ENCODE measurements at regions not wholly inside any gene's neighbourhood (a gene's known extent, or its start where the extent isn't known, plus 50 kb on each side); places are given as distances from the start of the nearest gene placed in this dataset.

- no peak overlapping the region for H3K27ac ChIP-seq
- no peaks in the 10 kb centered on the region for H3K9me3 ChIP-seq
- no peak for DNase-seq (ENCODE audit: low spot score in 2 of 2)
- H3K4me3 ChIP-seq: no peak overlapping the region
- H3K27me3 ChIP-seq: no peaks in the 10 kb centered on the region
- TF ChIP-seq POLR2A (IDR thresholded peaks at IDR 0.05) (no peak), EP300 (IDR thresholded peaks at IDR 0.05) (no peak), CTCF (IDR thresholded peaks at IDR 0.05) (no peak), POLR2AphosphoS5 (IDR thresholded peaks at IDR 0.05) (no peak)
- WGBS: 64% methylated on average over 3 of the region's 3 CpGs
- H3K4me1 ChIP-seq: no peaks in the 10 kb centered on the region
- no peaks in the 10 kb centered on the region for H3K36me3 ChIP-seq
Measured at GRCh38 chr14:84390010-84390409, 1139.9 kb upstream of the FLRT2 start.

GRCh38 chr14:84397631-84398030 is 1132.3 kb upstream of the FLRT2 start:
- 81% methylated on average over 3 of the region's 3 CpGs for WGBS
- TF ChIP-seq CTCF (IDR thresholded peaks at IDR 0.05) (no peak), POLR2A (IDR thresholded peaks at IDR 0.05) (no peak), EP300 (IDR thresholded peaks at IDR 0.05) (no peak), POLR2AphosphoS5 (IDR thresholded peaks at IDR 0.05) (no peak)
- H3K36me3 ChIP-seq: no peaks in the 10 kb centered on the region

GRCh38 chr14:84399296-84399910 is 1130.5 kb upstream of the FLRT2 start:
- Histone ChIP-seq H3K27ac (no peak overlapping the region), H3K27me3 (no peaks in the 10 kb centered on the region), H3K9me3 (no peaks in the 10 kb centered on the region), H3K36me3 (no peaks in the 10 kb centered on the region), H3K4me3 (no peak overlapping the region), H3K4me1 (no peaks in the 10 kb centered on the region)
- 97% methylated on average over 41 of the region's 62 CpGs for WGBS
- DNase-seq (ENCODE audit: low spot score in 2 of 2): no peak
- TF ChIP-seq CTCF (IDR thresholded peaks at IDR 0.05): no peak
- no peak for TF ChIP-seq POLR2AphosphoS5 (IDR thresholded peaks at IDR 0.05)

More at GRCh38 chr14:84397631-84398030, 1132.3 kb upstream of the FLRT2 start:
- H3K27me3 ChIP-seq: no peaks in the 10 kb centered on the region
- H3K4me1 ChIP-seq: no peaks in the 10 kb centered on the region
- H3K27ac ChIP-seq: no peak overlapping the region
- no peaks in the 10 kb centered on the region for H3K9me3 ChIP-seq
- no peak for DNase-seq (ENCODE audit: low spot score in 2 of 2)
- no peak overlapping the region for H3K4me3 ChIP-seq

GRCh38 chr14:84401631-84402030 is 1128.3 kb upstream of the FLRT2 start:
- Histone ChIP-seq H3K36me3 (no peaks in the 10 kb centered on the region), H3K27me3 (no peaks in the 10 kb centered on the region), H3K4me1 (no peaks in the 10 kb centered on the region), H3K9me3 (no peaks in the 10 kb centered on the region), H3K4me3 (no peak overlapping the region), H3K27ac (no peak overlapping the region)
- TF ChIP-seq POLR2A (IDR thresholded peaks at IDR 0.05): no peak
- no peak for TF ChIP-seq CTCF (IDR thresholded peaks at IDR 0.05)
- no peak for TF ChIP-seq POLR2AphosphoS5 (IDR thresholded peaks at IDR 0.05)
- WGBS: 82% methylated on average over 3 of the region's 3 CpGs
- no peak for DNase-seq (ENCODE audit: low spot score in 2 of 2)

- no peak for DNase-seq (ENCODE audit: low spot score in 2 of 2)
- TF ChIP-seq CTCF (IDR thresholded peaks at IDR 0.05) (no peak), EP300 (IDR thresholded peaks at IDR 0.05) (no peak), POLR2AphosphoS5 (IDR thresholded peaks at IDR 0.05) (no peak), POLR2A (IDR thresholded peaks at IDR 0.05) (no peak)
Measured at GRCh38 chr14:84403585-84403984, 1126.4 kb upstream of the FLRT2 start.

More at GRCh38 chr14:84403585-84403984, 1126.4 kb upstream of the FLRT2 start:
- H3K4me1 ChIP-seq: no peaks in the 10 kb centered on the region
- H3K9me3 ChIP-seq: no peaks in the 10 kb centered on the region
- no peak overlapping the region for H3K27ac ChIP-seq
- H3K36me3 ChIP-seq: no peaks in the 10 kb centered on the region
- no peak overlapping the region for H3K4me3 ChIP-seq
- 53% methylated on average over 2 of the region's 2 CpGs for WGBS
- no peaks in the 10 kb centered on the region for H3K27me3 ChIP-seq
